ENCODE measurements at regions not wholly inside any gene's neighbourhood (a gene's known extent, or its start where the extent isn't known, plus 50 kb on each side); places are given as distances from the start of the nearest gene placed in this dataset.

DNA sequence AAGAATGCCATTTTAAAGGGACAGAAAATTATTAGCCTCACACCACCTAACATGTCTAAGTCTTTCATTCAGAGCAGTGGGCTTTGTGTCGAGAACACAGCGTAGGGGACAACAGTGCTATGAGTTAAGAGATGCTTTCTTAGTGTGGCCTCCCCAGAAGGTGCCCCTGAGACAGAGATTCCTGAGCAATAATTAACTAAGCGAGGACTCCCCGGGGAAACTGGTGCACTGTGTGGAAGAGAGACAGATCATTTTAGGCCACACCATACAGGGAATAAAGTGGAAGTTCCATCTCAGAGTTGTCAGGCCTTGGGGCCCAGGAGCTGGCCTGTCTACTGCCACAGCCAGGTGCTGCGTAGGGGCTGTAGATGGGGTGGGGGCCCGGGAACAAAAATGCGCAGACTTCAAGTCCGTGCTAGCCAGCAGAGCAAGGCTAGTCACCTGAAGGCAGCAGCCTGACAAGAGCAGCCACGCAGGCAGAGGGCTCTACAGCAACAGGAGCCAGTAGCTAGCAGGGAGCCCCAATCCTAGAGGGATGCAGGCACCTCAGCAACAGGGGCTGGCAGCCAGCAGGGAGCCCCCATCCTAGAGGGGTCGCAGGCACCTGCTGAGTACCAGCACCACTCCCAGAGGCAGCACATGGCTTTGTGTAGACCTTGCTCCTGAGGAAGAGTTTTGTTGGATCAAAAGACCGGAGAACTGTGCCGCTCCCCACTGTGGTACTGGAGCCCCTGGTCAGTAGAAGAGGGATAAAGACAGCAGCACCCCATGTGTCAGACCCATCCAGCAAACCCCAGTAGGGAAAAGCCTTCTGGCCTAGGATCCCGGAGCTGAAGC, 63.0 kb upstream of the NXT1 start:
- H3K27me3 ChIP-seq (ENCODE audit: low read depth): no peaks in the 10 kb centered on the region
- in situ Hi-C loops (cut with MboI; ENCODE audit: low sequenced_read_pairs): no loop called here

DNA sequence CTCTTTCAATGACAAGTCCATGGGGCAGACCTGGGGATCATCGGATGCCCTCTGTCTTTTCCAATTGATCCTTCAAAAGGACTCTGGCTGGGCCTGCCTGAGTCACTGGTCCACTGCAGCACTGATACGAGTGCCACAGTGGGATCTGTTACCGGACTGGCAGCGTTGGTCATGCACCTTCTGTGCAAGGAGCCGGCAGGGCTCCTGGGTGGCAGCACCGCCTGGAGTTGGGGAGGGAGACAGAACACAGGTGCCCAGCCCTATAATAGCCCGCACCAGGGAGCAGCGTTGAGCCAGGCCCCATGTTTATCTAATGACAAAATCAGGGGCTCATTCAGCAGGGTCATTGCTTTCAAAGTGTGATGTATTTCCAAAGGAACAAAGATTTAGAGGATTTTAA, 64.2 kb upstream of the NXT1 start:
- Histone ChIP-seq H3K4me1 (no peaks in the 10 kb centered on the region), H3K27me3 (ENCODE audit: low read depth) (no peaks in the 10 kb centered on the region), H3K4me3 (no peak overlapping the region), H3K9me3 (no peaks in the 10 kb centered on the region), H3K36me3 (replicated peaks) (no peaks in the 10 kb centered on the region)
- no peak for DNase-seq (ENCODE audit: low spot score in 2 of 2)
- in situ Hi-C loops (cut with MboI; ENCODE audit: low sequenced_read_pairs): no loop called here

More for the DNA sequence above, 63.0 kb upstream of the NXT1 start:
- Histone ChIP-seq H3K4me3 (no peak overlapping the region), H3K36me3 (replicated peaks) (no peaks in the 10 kb centered on the region), H3K9me3 (no peaks in the 10 kb centered on the region), H3K4me1 (no peaks in the 10 kb centered on the region)
- DNase-seq (ENCODE audit: low spot score in 2 of 2): no peak

DNA sequence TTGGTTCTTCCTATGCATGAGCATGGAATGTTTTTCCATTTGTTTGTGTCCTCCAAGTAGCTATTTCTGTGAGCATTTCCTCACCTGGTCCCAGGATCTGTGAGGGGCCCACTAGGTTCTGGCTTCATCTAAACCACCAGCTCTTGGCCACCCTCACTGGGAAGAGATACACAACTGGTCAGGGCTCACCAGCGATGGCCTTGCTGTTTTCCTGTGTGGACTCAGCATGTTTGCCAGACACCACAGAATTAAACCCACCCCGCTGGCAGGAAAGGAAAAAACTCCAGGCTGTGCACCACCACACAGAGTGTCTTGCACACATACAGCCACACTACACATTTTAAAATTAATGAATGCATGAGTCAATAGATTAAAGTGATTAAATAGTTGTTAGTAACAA, 65.1 kb upstream of the NXT1 start:
- H3K27me3 ChIP-seq (ENCODE audit: low read depth): no peaks in the 10 kb centered on the region
- in situ Hi-C loops (cut with MboI; ENCODE audit: low sequenced_read_pairs): no loop called here
- DNase-seq (ENCODE audit: low spot score in 2 of 2): no peak
- no peaks in the 10 kb centered on the region for H3K9me3 ChIP-seq
- no peaks in the 10 kb centered on the region for H3K36me3 ChIP-seq (replicated peaks)
- no peak overlapping the region for H3K4me3 ChIP-seq
- no peaks in the 10 kb centered on the region for H3K4me1 ChIP-seq

DNA sequence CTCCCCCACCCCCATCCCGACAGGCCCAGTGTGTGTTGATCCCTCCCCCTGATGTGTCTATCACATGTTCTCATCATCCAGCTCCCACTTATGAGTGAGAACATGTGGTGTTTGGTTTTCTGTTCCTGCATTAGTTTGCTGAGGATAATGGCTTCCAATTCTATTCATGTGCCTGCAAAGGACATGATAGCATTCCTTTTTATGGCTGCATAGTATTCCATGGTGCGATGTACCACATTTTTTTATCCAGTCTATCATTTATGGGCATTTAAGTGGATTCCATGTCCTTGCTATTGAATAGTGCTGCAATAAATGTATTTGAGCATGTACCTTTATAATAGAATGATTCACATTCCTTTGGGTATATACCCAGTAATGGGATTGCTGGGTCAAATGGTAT, 66.6 kb upstream of the NXT1 start:
- no peaks in the 10 kb centered on the region for H3K4me1 ChIP-seq
- no peaks in the 10 kb centered on the region for H3K9me3 ChIP-seq
- H3K27me3 ChIP-seq (ENCODE audit: low read depth): no peaks in the 10 kb centered on the region
- no peak for DNase-seq (ENCODE audit: low spot score in 2 of 2)
- in situ Hi-C loops (cut with MboI; ENCODE audit: low sequenced_read_pairs): no loop called here
- no peaks in the 10 kb centered on the region for H3K36me3 ChIP-seq (replicated peaks)
- no peak overlapping the region for H3K4me3 ChIP-seq

DNA sequence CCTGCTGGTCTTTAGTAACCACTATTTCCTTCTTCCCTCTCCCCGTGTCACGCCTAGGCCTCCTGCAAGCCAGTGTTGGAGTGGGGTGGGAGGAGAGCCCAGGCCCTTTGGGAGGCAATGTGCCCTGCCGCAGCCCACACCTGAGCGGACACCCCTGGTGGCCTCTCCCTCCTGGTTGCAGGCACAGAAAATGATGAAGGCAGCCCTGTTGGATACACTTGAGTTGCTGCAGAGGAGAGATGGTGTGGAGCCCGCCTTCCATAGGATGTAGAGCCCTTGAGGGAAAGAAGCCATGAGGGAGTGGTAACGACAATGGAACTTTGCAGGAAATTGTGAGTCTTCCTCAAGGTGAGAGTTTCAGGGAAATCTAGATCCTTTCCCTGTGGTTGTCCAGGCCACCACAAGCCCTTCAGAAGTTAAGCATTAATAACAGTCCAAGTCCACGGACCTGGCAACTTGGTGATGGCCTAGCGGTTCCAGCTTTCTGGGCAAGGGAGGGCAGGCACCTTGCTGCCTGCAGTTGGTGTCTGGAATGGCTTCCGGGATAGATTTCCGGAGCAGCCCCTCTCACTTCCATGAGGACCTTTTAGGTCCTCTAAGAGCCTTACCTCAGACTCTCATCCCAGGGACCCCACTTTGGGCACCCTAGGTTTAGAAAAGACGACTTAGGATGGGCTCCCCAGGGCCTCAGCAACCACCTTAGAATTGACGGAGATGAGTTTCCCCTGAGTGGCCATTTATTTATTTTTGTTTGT, 67.3 kb upstream of the NXT1 start:
- in situ Hi-C loops (cut with MboI; ENCODE audit: low sequenced_read_pairs): no loop called here
- Histone ChIP-seq H3K4me3 (no peak overlapping the region), H3K9me3 (no peaks in the 10 kb centered on the region), H3K27me3 (ENCODE audit: low read depth) (no peaks in the 10 kb centered on the region), H3K36me3 (replicated peaks) (no peaks in the 10 kb centered on the region), H3K4me1 (no peaks in the 10 kb centered on the region)
- no peak for DNase-seq (ENCODE audit: low spot score in 2 of 2)

DNA sequence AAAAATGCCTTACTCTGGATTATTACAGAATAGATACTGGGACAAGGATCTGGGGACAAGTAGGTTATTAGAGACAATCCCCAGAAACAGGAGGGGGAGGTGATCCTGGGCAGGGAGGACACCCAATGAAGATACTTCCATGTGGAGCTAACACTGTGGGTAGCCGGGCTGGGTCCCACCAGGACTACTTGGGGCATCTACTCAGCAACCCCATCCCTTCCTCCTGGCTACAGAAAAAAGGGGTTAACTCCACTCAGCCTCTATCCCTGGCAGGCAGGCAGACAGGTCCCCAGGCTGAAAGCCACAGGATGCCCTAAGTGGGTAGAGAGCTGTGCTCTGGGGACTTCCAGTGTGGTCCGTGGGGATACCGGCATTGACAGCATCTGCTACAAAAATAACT, 68.0 kb upstream of the NXT1 start:
- Histone ChIP-seq H3K4me3 (no peak overlapping the region), H3K9me3 (no peaks in the 10 kb centered on the region), H3K36me3 (replicated peaks) (no peaks in the 10 kb centered on the region), H3K4me1 (no peaks in the 10 kb centered on the region), H3K27me3 (ENCODE audit: low read depth) (no peaks in the 10 kb centered on the region)
- in situ Hi-C loops (cut with MboI; ENCODE audit: low sequenced_read_pairs): no loop called here
- no peak for DNase-seq (ENCODE audit: low spot score in 2 of 2)

DNA sequence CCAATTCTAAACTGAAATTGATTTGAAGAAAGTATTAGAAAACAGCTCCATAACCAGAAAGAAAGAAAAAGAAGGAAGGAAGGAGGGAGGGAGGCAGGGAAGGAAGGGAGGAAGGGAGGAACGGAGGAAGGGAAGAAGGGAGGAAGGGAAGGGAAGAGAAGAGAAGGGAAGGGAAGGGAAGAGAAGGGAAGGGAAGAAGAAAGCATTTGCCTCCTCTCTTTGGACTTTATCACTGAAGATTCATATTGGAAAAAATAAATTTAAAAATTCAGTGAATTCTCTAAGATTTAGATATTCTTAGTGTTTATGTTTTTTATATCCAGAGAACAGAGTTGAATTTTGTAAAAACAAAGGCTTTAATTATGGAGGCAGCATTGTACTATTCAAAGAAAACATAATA, 68.5 kb upstream of the NXT1 start:
- no peaks in the 10 kb centered on the region for H3K4me1 ChIP-seq
- DNase-seq (ENCODE audit: low spot score in 2 of 2): no peak
- in situ Hi-C loops (cut with MboI; ENCODE audit: low sequenced_read_pairs): no loop called here
- no peaks in the 10 kb centered on the region for H3K36me3 ChIP-seq (replicated peaks)
- H3K27me3 ChIP-seq (ENCODE audit: low read depth): no peaks in the 10 kb centered on the region
- no peak overlapping the region for H3K4me3 ChIP-seq
- H3K9me3 ChIP-seq: no peaks in the 10 kb centered on the region

DNA sequence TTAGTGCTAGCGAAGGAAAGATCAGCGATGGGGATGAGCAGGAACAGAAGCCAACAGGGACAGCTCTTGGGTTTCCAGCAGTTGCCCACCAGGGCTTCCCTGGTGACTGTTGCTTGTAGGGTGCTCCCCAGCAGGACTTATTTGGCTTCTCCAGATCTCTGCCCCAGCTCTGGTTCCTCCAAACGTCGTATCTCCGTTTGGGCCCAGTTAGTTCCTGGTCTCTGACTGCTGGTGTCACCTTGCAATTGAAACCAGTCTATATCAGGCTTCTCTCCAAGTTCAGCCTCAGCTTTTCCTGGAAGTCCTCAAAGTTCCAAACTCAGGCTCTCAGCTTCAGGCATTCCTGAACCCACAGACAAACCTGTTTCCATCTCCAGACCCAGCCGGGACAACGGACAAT, 70.8 kb upstream of the NXT1 start:
- Histone ChIP-seq H3K9me3 (no peaks in the 10 kb centered on the region), H3K4me3 (no peak overlapping the region), H3K27me3 (ENCODE audit: low read depth) (no peaks in the 10 kb centered on the region), H3K36me3 (replicated peaks) (no peaks in the 10 kb centered on the region), H3K4me1 (no peaks in the 10 kb centered on the region)
- in situ Hi-C loops (cut with MboI; ENCODE audit: low sequenced_read_pairs): no loop called here
- no peak for DNase-seq (ENCODE audit: low spot score in 2 of 2)

DNA sequence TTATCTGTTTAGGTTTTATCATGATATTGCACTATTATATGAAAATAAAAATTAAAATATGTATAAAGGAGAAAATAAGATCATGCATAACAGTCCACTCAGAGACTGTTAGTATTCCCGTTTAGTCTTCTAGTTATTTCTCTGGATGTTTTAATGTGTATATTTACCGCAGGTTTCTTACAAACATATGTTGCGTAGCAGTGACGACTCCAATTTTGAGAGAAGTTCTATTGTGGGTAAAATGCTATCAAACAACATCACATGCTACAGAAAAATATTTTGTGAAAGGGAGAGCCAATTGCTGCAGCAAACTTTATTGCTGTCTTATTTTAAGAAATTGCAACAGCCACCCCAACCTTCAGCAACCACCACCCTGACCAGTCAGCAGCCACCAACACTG, 72.4 kb upstream of the NXT1 start:
- in situ Hi-C loops (cut with MboI; ENCODE audit: low sequenced_read_pairs): no loop called here
- no peaks in the 10 kb centered on the region for H3K36me3 ChIP-seq (replicated peaks)
- H3K4me1 ChIP-seq: no peaks in the 10 kb centered on the region
- DNase-seq (ENCODE audit: low spot score in 2 of 2): no peak
- H3K27me3 ChIP-seq (ENCODE audit: low read depth): no peaks in the 10 kb centered on the region
- H3K4me3 ChIP-seq: no peak overlapping the region
- H3K9me3 ChIP-seq: no peaks in the 10 kb centered on the region

DNA sequence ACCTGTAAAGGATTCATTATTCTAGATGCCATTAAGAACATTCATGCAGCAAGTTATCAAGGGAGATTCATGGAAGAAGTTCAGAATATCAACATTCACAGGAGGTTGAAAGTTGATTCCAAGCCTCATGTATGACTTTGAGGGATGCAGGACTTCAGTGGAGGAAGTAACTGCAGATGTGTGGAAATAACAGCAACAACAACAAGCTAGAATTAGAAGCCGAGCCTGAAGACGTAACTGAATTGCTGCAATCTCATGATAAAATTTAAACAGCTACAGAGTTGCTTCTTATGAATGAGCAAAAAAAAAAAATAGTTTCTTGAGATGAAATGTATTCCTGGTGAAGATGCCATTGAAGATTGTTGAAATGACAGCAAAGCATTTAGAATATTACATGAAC, 73.3 kb upstream of the NXT1 start:
- Histone ChIP-seq H3K27me3 (ENCODE audit: low read depth) (no peaks in the 10 kb centered on the region), H3K4me3 (no peak overlapping the region), H3K9me3 (no peaks in the 10 kb centered on the region), H3K4me1 (no peaks in the 10 kb centered on the region), H3K36me3 (replicated peaks) (no peaks in the 10 kb centered on the region)
- DNase-seq (ENCODE audit: low spot score in 2 of 2): no peak
- in situ Hi-C loops (cut with MboI; ENCODE audit: low sequenced_read_pairs): no loop called here

DNA sequence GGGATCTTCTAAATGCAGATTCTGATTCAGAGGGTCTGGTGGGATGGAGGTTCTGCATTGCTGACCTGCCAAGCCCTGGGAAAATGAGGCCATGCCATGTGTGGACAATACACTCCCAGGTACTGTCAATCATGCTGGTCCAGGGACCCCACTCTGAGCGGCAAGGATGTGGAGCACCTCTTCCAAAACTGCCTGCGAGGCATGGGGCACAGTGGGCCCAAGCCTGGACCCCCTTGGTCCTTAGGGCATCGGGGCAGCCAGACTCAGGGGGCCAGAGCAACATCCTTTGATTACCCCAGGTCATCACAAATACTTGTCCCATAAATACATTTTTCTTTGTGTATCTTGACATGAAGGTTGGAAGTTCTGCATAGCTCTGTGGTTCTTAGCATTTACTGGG, 76.8 kb upstream of the NXT1 start:
- Histone ChIP-seq H3K4me1 (no peaks in the 10 kb centered on the region), H3K4me3 (no peak overlapping the region), H3K27me3 (ENCODE audit: low read depth) (no peaks in the 10 kb centered on the region), H3K36me3 (replicated peaks) (no peaks in the 10 kb centered on the region), H3K9me3 (no peaks in the 10 kb centered on the region)
- no peak for DNase-seq (ENCODE audit: low spot score in 2 of 2)
- in situ Hi-C loops (cut with MboI; ENCODE audit: low sequenced_read_pairs): no loop called here

DNA sequence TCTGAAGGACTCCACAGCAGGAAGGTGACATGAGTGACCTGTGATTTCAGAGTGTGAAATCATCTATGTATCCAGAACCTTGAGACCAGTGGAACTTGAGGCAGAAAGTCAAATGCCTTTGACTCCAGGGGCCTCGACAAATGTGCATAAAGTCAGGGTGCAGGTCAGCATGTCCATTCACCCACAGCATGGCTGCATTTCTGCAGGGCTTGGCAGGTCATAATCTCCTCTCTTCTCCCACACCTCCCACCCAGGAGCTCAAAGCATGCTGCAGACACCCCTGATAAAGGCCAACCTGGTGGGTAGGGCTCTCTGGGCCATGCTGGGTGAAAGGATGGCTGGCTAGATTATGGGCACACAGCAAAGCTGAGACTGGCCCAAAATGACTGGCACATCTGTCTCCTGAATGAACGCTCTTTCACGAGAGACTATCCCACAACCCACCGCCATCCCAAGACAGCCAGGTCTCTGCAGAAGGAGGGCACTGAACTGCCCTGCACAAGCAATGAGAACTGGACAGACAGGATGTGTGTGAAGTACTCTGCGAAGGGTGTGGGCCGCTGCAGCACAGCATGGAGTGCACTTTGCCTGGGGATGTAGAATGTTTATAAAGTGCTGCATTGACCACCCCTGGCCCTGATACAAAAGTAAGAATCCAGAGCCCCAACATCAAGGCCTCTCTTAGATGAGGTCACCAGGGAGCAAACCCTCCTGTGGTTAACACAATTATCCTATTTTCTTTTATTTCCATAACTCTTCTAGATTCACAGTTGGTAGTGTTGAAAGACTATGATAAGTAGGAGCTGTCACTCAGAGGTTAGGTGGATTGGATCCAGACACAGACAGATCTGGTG, 78.2 kb upstream of the NXT1 start:
- Histone ChIP-seq H3K9me3 (no peaks in the 10 kb centered on the region), H3K4me1 (no peaks in the 10 kb centered on the region), H3K36me3 (replicated peaks) (no peaks in the 10 kb centered on the region), H3K27me3 (ENCODE audit: low read depth) (no peaks in the 10 kb centered on the region), H3K4me3 (no peak overlapping the region)
- DNase-seq (ENCODE audit: low spot score in 2 of 2): no peak
- in situ Hi-C loops (cut with MboI; ENCODE audit: low sequenced_read_pairs): no loop called here

DNA sequence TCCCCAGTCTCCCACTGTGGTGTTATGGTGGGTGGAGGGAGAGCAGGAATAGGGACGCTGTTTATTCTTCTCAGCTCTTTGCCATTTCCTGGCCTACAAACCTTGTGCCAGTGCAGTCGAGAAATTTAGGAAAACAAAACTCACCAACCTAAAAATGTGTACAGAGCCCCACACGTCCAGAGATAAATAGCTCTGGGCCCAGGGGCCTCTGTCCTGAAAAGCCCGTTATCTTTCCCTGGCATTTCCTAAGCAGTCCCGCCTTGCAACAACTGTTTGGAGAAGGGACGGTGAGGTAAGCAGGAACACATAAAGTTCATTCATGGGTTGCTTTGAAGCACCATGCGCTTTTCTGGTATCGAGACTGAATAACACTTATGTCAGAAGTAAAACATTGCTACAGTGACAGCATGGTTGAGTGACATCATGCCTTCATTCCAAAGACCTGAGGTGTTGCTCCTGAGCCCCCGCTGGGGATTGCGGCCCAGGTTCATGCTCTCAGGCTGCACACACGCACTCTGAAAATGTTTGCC, 80.1 kb upstream of the NXT1 start:
- no peak for DNase-seq (ENCODE audit: low spot score in 2 of 2)
- in situ Hi-C loops (cut with MboI; ENCODE audit: low sequenced_read_pairs): no loop called here
- no peaks in the 10 kb centered on the region for H3K27me3 ChIP-seq (ENCODE audit: low read depth)

DNA sequence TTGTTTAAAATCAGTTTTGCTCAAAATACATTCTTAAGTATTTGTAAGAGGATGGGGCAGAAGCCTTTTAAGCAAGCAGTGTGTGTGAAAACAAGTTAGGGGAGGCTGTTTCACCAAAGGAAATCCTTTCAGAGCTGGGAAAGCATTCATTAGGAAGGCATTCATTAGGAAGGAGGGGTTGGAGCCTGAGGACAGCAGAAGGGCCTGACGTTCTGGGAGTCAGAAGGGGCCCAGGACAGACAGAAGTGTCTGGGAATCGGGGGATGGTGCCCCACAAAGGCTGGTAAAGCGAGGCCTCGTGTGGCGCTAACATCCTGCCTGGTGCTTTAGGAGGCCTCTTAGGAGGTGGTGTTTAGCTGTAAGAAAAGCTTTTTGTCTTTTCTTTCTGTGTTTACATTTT, 80.6 kb upstream of the NXT1 start:
- Histone ChIP-seq H3K4me1 (no peaks in the 10 kb centered on the region), H3K4me3 (no peak overlapping the region), H3K27me3 (ENCODE audit: low read depth) (no peaks in the 10 kb centered on the region), H3K9me3 (no peaks in the 10 kb centered on the region), H3K36me3 (replicated peaks) (no peaks in the 10 kb centered on the region)
- DNase-seq (ENCODE audit: low spot score in 2 of 2): no peak
- in situ Hi-C loops (cut with MboI; ENCODE audit: low sequenced_read_pairs): no loop called here

More for the DNA sequence above, 80.1 kb upstream of the NXT1 start:
- H3K36me3 ChIP-seq (replicated peaks): no peaks in the 10 kb centered on the region
- no peak overlapping the region for H3K4me3 ChIP-seq
- no peaks in the 10 kb centered on the region for H3K4me1 ChIP-seq
- H3K9me3 ChIP-seq: no peaks in the 10 kb centered on the region
